ENCODE measurements at regions not wholly inside any gene's neighbourhood (a gene's known extent, or its start where the extent isn't known, plus 50 kb on each side); places are given as distances from the start of the nearest gene placed in this dataset.

DNA sequence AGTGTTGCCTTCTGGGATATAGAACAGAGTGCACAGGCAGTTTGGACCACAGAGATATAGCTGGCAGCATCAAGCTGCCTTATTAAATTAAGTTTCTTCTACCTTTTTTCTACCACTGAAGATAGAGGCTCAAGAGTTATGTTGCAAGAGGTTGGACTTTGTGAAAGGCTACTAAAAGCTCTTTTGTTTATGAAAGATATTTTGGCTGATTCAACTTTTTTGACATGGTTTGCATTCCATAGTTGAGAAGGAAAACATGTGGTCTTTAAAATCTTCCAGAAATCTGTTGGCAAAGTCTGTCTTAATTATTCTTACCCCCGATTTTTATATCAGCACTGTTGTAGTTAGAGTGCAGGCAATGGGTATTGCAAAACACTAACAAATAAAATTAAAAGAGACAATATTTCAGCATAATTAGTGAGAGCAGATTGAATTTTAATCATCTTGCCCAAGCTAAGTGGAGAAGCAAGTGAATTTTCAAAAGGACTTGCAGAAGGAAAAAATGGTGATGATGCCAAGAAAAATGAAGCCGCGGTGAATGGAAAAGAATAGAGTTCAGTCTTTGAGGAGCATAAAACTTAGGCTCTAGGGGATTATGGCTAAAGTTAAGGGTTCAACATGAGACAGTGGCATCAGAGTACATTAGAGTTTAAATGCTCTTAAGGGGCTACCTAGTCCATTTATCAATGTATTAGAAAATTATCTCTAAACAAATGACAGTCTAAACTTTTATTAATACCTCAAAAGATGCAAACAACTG is 450.9 kb upstream of the CNTNAP2 start:
- TF ChIP-seq, protein P1, sequence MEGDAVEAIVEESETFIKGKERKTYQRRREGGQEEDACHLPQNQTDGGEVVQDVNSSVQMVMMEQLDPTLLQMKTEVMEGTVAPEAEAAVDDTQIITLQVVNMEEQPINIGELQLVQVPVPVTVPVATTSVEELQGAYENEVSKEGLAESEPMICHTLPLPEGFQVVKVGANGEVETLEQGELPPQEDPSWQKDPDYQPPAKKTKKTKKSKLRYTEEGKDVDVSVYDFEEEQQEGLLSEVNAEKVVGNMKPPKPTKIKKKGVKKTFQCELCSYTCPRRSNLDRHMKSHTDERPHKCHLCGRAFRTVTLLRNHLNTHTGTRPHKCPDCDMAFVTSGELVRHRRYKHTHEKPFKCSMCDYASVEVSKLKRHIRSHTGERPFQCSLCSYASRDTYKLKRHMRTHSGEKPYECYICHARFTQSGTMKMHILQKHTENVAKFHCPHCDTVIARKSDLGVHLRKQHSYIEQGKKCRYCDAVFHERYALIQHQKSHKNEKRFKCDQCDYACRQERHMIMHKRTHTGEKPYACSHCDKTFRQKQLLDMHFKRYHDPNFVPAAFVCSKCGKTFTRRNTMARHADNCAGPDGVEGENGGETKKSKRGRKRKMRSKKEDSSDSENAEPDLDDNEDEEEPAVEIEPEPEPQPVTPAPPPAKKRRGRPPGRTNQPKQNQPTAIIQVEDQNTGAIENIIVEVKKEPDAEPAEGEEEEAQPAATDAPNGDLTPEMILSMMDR (IDR thresholded peaks at IDR 0.05; ENCODE audit: low read depth, low read length): no peak
- no peak for TF ChIP-seq POLR2A (IDR thresholded peaks at IDR 0.05; ENCODE audit: extremely low read depth, insufficient read length)
- TF ChIP-seq, protein P2, sequence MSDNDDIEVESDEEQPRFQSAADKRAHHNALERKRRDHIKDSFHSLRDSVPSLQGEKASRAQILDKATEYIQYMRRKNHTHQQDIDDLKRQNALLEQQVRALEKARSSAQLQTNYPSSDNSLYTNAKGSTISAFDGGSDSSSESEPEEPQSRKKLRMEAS (IDR thresholded peaks at IDR 0.05; ENCODE audit: low read depth, low read length): no peak

Measured in NB4 (cell line).